ENCODE measurements at regions not wholly inside any gene's neighbourhood (a gene's known extent, or its start where the extent isn't known, plus 50 kb on each side); places are given as distances from the start of the nearest gene placed in this dataset.

DNA sequence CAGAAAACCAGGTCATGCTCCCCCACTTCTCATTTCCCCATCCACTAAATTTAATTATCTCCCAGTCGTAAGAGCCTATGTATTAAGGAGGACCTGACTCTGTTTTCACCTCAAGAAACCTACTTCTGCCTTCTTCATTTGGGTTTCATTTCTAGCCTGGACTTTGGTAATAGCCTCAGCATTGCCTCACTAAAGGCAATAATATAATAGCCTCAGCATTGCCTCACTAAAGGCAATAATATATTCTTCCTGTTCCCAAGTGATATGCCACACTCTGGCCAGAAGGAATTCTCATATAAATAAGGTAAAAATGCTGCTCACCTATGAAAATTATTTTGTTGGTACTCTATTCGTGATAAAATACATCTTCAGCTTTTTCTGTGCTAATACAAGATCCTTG is 993.9 kb downstream of the EFNB2 start:
- no peaks in the 10 kb centered on the region for H3K27me3 ChIP-seq (ENCODE audit: control insufficient read depth, insufficient read depth, low read length)
- H2BK5ac ChIP-seq (ENCODE audit: low read depth, low read length, poor library complexity, severe bottlenecking), result no peak overlapping the region
- WGBS, 2 experiments (ENCODE audit: extremely low coverage in 2 of 2, insufficient read length in 1 of 2), result no CpG with 5 or more reads among the region's 2 CpGs
- no peaks in the 10 kb centered on the region for H3K4me1 ChIP-seq (ENCODE audit: control insufficient read depth, insufficient read depth, low read length)
- no TSS peak for BruUV-seq (replicated peaks)
- H3K9me1 ChIP-seq (ENCODE audit: insufficient read depth, low read length), result no peaks in the 10 kb centered on the region
- H3K9ac ChIP-seq (ENCODE audit: low read depth, low read length), result no peak overlapping the region
- no peak overlapping the region for H4K91ac ChIP-seq (ENCODE audit: insufficient read depth, low read depth, low read length)
- H4K8ac ChIP-seq (ENCODE audit: low read depth in 2 of 2, low read length in 2 of 2), result no peak overlapping the region
- POLR2A ChIA-PET (ENCODE audit: unreplicated experiment), result no interaction called here
- no peaks in the 10 kb centered on the region for H3K79me1 ChIP-seq (ENCODE audit: low read depth in 1 of 2, low read length in 2 of 2)
- intact Hi-C loops (cut with micrococcal nuclease), result no loop called here
- no peaks in the 10 kb centered on the region for H3K36me3 ChIP-seq (ENCODE audit: control insufficient read depth, insufficient read depth, low read length)
- no peaks in the 10 kb centered on the region for H4K20me1 ChIP-seq (ENCODE audit: insufficient read depth, low read length)
- no peak overlapping the region for H3K56ac ChIP-seq (ENCODE audit: extremely low read depth, insufficient read depth, low read length)
- no peak overlapping the region for H2AK9ac ChIP-seq (replicated peaks; ENCODE audit: low read depth, low read length, poor library complexity)
- H3K23ac ChIP-seq (ENCODE audit: low read depth, low read length), result no peak overlapping the region
- H4K5ac ChIP-seq (ENCODE audit: low read depth, low read length), result no peak overlapping the region
- H2AFZ ChIP-seq (replicated peaks; ENCODE audit: low read length, poor library complexity), result no peak overlapping the region
- H3K4me3 ChIP-seq (ENCODE audit: insufficient read depth, low read depth, low read length), result no peak overlapping the region
- no peak for ATAC-seq (ENCODE audit: low read depth)
- no peak overlapping the region for H3K27ac ChIP-seq (ENCODE audit: insufficient read depth, low read length)
- no peak overlapping the region for H3K18ac ChIP-seq (ENCODE audit: low read depth, low read length)
- no peak overlapping the region for H2AK5ac ChIP-seq (ENCODE audit: low read depth, low read length)
- no peak overlapping the region for H3K14ac ChIP-seq (replicated peaks; ENCODE audit: low read depth, low read length)
- H3K9me3 ChIP-seq (ENCODE audit: control insufficient read depth, insufficient read depth, low read length), result no peaks in the 10 kb centered on the region
- no peak overlapping the region for H3K4ac ChIP-seq (ENCODE audit: low read depth, low read length)
- H2BK15ac ChIP-seq (ENCODE audit: low read depth, low read length), result no peak overlapping the region
- CTCF ChIA-PET, result no interaction called here
- no peak overlapping the region for H2BK20ac ChIP-seq (ENCODE audit: low read depth, low read length)
- no peak overlapping the region for H2BK120ac ChIP-seq (ENCODE audit: low read depth, low read length)
- no peak overlapping the region for H3K4me2 ChIP-seq (ENCODE audit: low read depth, low read length)
- dilution Hi-C loops (cut with HindIII; ENCODE audit: low sequenced_read_pairs, unreplicated experiment), result no loop called here
- in situ Hi-C loops (cut with MboI; ENCODE audit: low sequenced_read_pairs), result no loop called here
- TF ChIP-seq RFX5 (IDR thresholded peaks at IDR 0.05; ENCODE audit: low read depth, low read length), result no peak
- TF ChIP-seq NFE2L2 (IDR thresholded peaks at IDR 0.05; ENCODE audit: low read depth, low read length), result no peak
- TF ChIP-seq FOS (IDR thresholded peaks at IDR 0.05; ENCODE audit: low read depth, low read length), result no peak
- no peak for TF ChIP-seq CHD1 (IDR thresholded peaks at IDR 0.05; ENCODE audit: low read depth, low read length)
- no peak for TF ChIP-seq BHLHE40 (IDR thresholded peaks at IDR 0.05; ENCODE audit: low read depth, low read length)
- TF ChIP-seq, protein P1, sequence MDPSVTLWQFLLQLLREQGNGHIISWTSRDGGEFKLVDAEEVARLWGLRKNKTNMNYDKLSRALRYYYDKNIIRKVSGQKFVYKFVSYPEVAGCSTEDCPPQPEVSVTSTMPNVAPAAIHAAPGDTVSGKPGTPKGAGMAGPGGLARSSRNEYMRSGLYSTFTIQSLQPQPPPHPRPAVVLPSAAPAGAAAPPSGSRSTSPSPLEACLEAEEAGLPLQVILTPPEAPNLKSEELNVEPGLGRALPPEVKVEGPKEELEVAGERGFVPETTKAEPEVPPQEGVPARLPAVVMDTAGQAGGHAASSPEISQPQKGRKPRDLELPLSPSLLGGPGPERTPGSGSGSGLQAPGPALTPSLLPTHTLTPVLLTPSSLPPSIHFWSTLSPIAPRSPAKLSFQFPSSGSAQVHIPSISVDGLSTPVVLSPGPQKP (IDR thresholded peaks at IDR 0.05; ENCODE audit: borderline replicate concordance, low read depth, low read length), result no peak
- no peak for TF ChIP-seq MAFK (IDR thresholded peaks at IDR 0.05; ENCODE audit: low read depth, low read length)
- no peak for TF ChIP-seq POLR2A (IDR thresholded peaks at IDR 0.05; ENCODE audit: low read depth, low read length)
- no peak for TF ChIP-seq SMC3 (IDR thresholded peaks at IDR 0.05; ENCODE audit: low read depth, low read length)
- no peak for TF ChIP-seq RAD21 (IDR thresholded peaks at IDR 0.05; ENCODE audit: low read length)
- no peak for TF ChIP-seq RCOR1 (IDR thresholded peaks at IDR 0.05; ENCODE audit: insufficient replicate concordance, low read length)
- no peak for TF ChIP-seq CEBPB (IDR thresholded peaks at IDR 0.05; ENCODE audit: low read depth, low read length)
- TF ChIP-seq, protein P2, sequence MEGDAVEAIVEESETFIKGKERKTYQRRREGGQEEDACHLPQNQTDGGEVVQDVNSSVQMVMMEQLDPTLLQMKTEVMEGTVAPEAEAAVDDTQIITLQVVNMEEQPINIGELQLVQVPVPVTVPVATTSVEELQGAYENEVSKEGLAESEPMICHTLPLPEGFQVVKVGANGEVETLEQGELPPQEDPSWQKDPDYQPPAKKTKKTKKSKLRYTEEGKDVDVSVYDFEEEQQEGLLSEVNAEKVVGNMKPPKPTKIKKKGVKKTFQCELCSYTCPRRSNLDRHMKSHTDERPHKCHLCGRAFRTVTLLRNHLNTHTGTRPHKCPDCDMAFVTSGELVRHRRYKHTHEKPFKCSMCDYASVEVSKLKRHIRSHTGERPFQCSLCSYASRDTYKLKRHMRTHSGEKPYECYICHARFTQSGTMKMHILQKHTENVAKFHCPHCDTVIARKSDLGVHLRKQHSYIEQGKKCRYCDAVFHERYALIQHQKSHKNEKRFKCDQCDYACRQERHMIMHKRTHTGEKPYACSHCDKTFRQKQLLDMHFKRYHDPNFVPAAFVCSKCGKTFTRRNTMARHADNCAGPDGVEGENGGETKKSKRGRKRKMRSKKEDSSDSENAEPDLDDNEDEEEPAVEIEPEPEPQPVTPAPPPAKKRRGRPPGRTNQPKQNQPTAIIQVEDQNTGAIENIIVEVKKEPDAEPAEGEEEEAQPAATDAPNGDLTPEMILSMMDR (conservative IDR thresholded peaks at IDR 0.05; ENCODE audit: low read depth, low read length), result no peak
- TF ChIP-seq MXI1 (IDR thresholded peaks at IDR 0.05; ENCODE audit: borderline replicate concordance, low read depth, low read length), result no peak
- TF ChIP-seq, protein P3, sequence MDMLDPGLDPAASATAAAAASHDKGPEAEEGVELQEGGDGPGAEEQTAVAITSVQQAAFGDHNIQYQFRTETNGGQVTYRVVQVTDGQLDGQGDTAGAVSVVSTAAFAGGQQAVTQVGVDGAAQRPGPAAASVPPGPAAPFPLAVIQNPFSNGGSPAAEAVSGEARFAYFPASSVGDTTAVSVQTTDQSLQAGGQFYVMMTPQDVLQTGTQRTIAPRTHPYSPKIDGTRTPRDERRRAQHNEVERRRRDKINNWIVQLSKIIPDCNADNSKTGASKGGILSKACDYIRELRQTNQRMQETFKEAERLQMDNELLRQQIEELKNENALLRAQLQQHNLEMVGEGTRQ (IDR thresholded peaks at IDR 0.05; ENCODE audit: low read depth, low read length), result no peak
- TF ChIP-seq MAZ (IDR thresholded peaks at IDR 0.05; ENCODE audit: borderline replicate concordance, low read depth, low read length), result no peak
- DNase-seq, result no peak

Data from IMR-90 (cell line).